ENCODE measurements at regions not wholly inside any gene's neighbourhood (a gene's known extent, or its start where the extent isn't known, plus 50 kb on each side); places are given as distances from the start of the nearest gene placed in this dataset.

DNA sequence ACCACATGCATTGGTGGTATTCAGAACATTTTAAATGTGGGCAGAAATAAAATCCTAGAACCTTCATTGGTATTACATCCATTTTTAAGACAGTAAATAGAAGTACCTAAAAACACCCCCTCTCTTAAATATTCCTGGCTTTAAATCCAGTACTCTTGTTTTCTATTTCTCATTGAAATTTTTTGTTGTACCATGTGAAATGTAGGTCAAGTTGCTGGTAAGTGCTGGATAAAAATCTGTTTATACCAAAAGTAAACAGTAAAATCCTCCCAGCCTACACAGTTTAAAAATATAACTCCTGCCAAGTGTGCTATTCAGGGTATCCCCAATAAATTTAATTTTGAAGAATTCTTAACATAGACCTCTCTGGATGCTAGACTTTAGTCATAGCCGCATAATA, 75.0 kb upstream of the FST start:
- H3K4me3 Mint-ChIP-seq = no peak overlapping the region
- H3K4me2 ChIP-seq (replicated peaks; ENCODE audit: extremely low read depth, low read length, poor library complexity, severe bottlenecking) = no peak overlapping the region
- H3K36me3 Mint-ChIP-seq = no peaks in the 10 kb centered on the region
- no peaks in the 10 kb centered on the region for H4K20me1 ChIP-seq (ENCODE audit: insufficient read depth, low read length)
- no peak overlapping the region for H3K4me3 ChIP-seq (replicated peaks in 1 of 3; ENCODE audit: low read depth in 2 of 3, low read length in 3 of 3)
- H3K27me3 ChIP-seq (ENCODE audit: control insufficient read depth in 2 of 2, insufficient read depth in 2 of 2, low read length in 2 of 2) = no peaks in the 10 kb centered on the region
- no CpG with 5 or more reads among the region's 1 CpG for WGBS (ENCODE audit: insufficient coverage)
- H2AFZ ChIP-seq (ENCODE audit: insufficient read depth, low read depth, low read length, poor library complexity, severe bottlenecking) = no peak overlapping the region
- H3K27ac ChIP-seq (ENCODE audit: low read depth in 1 of 2, low read length in 2 of 2) = no peak overlapping the region
- H3K4me1 Mint-ChIP-seq = no peaks in the 10 kb centered on the region
- H3K36me3 ChIP-seq (replicated peaks in 1 of 2; ENCODE audit: control insufficient read depth in 1 of 2, insufficient read depth in 2 of 2, low read length in 2 of 2) = no peaks in the 10 kb centered on the region
- peaks cover 0 to 2% (median 0%) of the 10 kb centered on the region in 3 donors for H3K27me3 Mint-ChIP-seq (ENCODE audit: low read depth in 3 of 3)
- H3K9ac ChIP-seq (ENCODE audit: insufficient read depth, low read length, poor library complexity, severe bottlenecking) = no peak overlapping the region
- no peaks in the 10 kb centered on the region for H3K4me1 ChIP-seq (ENCODE audit: control insufficient read depth in 1 of 2, insufficient read depth in 2 of 2, low read length in 2 of 2)
- intact Hi-C loops (cut with micrococcal nuclease) = no loop called here
- TF ChIP-seq, protein P1, sequence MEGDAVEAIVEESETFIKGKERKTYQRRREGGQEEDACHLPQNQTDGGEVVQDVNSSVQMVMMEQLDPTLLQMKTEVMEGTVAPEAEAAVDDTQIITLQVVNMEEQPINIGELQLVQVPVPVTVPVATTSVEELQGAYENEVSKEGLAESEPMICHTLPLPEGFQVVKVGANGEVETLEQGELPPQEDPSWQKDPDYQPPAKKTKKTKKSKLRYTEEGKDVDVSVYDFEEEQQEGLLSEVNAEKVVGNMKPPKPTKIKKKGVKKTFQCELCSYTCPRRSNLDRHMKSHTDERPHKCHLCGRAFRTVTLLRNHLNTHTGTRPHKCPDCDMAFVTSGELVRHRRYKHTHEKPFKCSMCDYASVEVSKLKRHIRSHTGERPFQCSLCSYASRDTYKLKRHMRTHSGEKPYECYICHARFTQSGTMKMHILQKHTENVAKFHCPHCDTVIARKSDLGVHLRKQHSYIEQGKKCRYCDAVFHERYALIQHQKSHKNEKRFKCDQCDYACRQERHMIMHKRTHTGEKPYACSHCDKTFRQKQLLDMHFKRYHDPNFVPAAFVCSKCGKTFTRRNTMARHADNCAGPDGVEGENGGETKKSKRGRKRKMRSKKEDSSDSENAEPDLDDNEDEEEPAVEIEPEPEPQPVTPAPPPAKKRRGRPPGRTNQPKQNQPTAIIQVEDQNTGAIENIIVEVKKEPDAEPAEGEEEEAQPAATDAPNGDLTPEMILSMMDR (IDR thresholded peaks at IDR 0.05) = no peak
- H3K27ac Mint-ChIP-seq = no peak overlapping the region
- H3K79me2 ChIP-seq (ENCODE audit: insufficient read depth, low read length) = no peaks in the 10 kb centered on the region
- peaks cover 0 to 16% (median 7%) of the 10 kb centered on the region in 7 donors for H3K9me3 Mint-ChIP-seq
- DNase-seq = no peak
- peaks cover 0 to 6% of the 10 kb centered on the region in 2 donors for H3K9me3 ChIP-seq (replicated peaks in 1 of 2; ENCODE audit: control insufficient read depth in 1 of 2, insufficient read depth in 1 of 2, low read length in 2 of 2)

DNA sequence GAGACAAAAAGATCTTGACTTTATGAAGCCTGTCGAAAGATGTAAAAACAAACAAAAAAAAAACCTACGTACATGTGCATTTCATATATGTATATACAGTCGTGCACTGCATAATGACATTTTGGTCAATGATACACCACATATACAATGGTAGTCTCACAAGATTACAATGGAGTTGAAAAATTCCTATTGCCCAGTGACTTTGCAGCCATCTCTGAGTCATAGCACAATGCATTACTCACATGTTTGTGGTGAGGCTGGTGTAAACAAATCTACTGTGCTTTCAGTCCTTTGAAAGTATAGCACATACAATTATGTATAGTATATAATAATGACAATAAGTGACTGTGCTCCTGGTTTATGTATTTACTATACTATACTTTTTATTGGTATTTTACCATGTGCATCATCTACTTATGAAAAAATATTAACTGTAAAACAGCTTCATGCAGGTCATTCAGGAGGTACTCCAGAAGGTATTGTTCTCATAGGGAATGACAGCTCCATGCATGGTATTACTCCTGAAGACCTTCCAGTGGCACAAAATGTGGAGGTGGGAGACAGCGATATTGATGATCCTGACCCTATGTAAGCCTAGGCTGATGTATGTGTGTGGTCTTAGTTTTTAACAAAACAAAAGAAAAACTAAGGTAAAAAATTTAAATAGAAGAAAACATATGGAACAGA, 73.7 kb upstream of the FST start:
- Mint-ChIP-seq H3K4me1 (no peaks in the 10 kb centered on the region), H3K4me3 (no peak overlapping the region), H3K9me3 (peaks cover 0 to 17% (median 9%) of the 10 kb centered on the region in 7 donors), H3K36me3 (no peaks in the 10 kb centered on the region), H3K27me3 (ENCODE audit: low read depth in 3 of 3) (peaks cover 0 to under 1% (median 0%) of the 10 kb centered on the region in 3 donors), H3K27ac (no peak overlapping the region)
- intact Hi-C loops (cut with micrococcal nuclease) = no loop called here
- H3K36me3 ChIP-seq (replicated peaks in 1 of 2; ENCODE audit: control insufficient read depth in 1 of 2, insufficient read depth in 2 of 2, low read length in 2 of 2) = no peaks in the 10 kb centered on the region
- no peak overlapping the region for H3K27ac ChIP-seq (ENCODE audit: low read depth in 1 of 2, low read length in 2 of 2)
- H4K20me1 ChIP-seq (ENCODE audit: insufficient read depth, low read length) = no peaks in the 10 kb centered on the region
- H3K4me3 ChIP-seq (replicated peaks in 1 of 3; ENCODE audit: low read depth in 2 of 3, low read length in 3 of 3) = no peak overlapping the region
- H3K9ac ChIP-seq (ENCODE audit: insufficient read depth, low read length, poor library complexity, severe bottlenecking) = no peak overlapping the region
- H3K79me2 ChIP-seq (ENCODE audit: insufficient read depth, low read length) = no peaks in the 10 kb centered on the region
- no CpG with 5 or more reads among the region's 4 CpGs for WGBS (ENCODE audit: insufficient coverage)
- no peak overlapping the region for H2AFZ ChIP-seq (ENCODE audit: insufficient read depth, low read depth, low read length, poor library complexity, severe bottlenecking)
- H3K4me2 ChIP-seq (replicated peaks; ENCODE audit: extremely low read depth, low read length, poor library complexity, severe bottlenecking) = no peak overlapping the region
- peaks cover 0 to 6% of the 10 kb centered on the region in 2 donors for H3K9me3 ChIP-seq (replicated peaks in 1 of 2; ENCODE audit: control insufficient read depth in 1 of 2, insufficient read depth in 1 of 2, low read length in 2 of 2)
- TF ChIP-seq, protein P1 (IDR thresholded peaks at IDR 0.05) = no peak
- H3K27me3 ChIP-seq (ENCODE audit: control insufficient read depth in 2 of 2, insufficient read depth in 2 of 2, low read length in 2 of 2) = no peaks in the 10 kb centered on the region
- H3K4me1 ChIP-seq (ENCODE audit: control insufficient read depth in 1 of 2, insufficient read depth in 2 of 2, low read length in 2 of 2) = no peaks in the 10 kb centered on the region
- DNase-seq = no peak

All from CD14-positive monocyte (primary cell).